Stimulated activated CD4-positive, alpha-beta T cell treated with anti-CD3 and anti-CD28 coated beads, TNF-alpha, amount 100 ng/mL, for 24 hours (primary cell): ENCODE measurements at regions not wholly inside any gene's neighbourhood (a gene's known extent, or its start where the extent isn't known, plus 50 kb on each side); places are given as distances from the start of the nearest gene placed in this dataset.

Experiments used
- DNase-seq, 3 experiments: peaks; one replicate each; pipeline ENCODE4 v3.0.0-alpha.2; 2020; ENCODE audit warnings: low read depth in 3 of 3

GRCh38 chr9:107064378-107064777 lies 201.4 kb downstream of the ZNF462 start:
- DNase-seq: no peak

GRCh38 chr9:107065549-107065948 lies 202.6 kb downstream of the ZNF462 start:
- no peak for DNase-seq

- no peak for DNase-seq
Measured at GRCh38 chr9:107067739-107068416, 204.9 kb downstream of the ZNF462 start.

- no peak for DNase-seq
Measured at GRCh38 chr9:107068581-107068980, 205.6 kb downstream of the ZNF462 start.

GRCh38 chr9:107070586-107070985 lies 207.6 kb downstream of the ZNF462 start:
- no peak for DNase-seq

- no peak for DNase-seq
Measured at GRCh38 chr9:107078061-107078460, 205.0 kb upstream of the RAD23B start.

GRCh38 chr9:107079589-107079988 lies 203.5 kb upstream of the RAD23B start:
- no peak for DNase-seq

- no peak for DNase-seq
Measured at GRCh38 chr9:107080130-107080529, 202.9 kb upstream of the RAD23B start.

GRCh38 chr9:107086460-107086859 lies 196.6 kb upstream of the RAD23B start:
- no peak for DNase-seq

- no peak for DNase-seq
Measured at GRCh38 chr9:107087222-107087621, 195.9 kb upstream of the RAD23B start.

GRCh38 chr9:107090218-107090617 lies 192.9 kb upstream of the RAD23B start:
- no peak for DNase-seq

- DNase-seq: no peak
Measured at GRCh38 chr9:107093365-107094060, 189.6 kb upstream of the RAD23B start.

GRCh38 chr9:107094370-107094769 lies 188.7 kb upstream of the RAD23B start:
- DNase-seq: no peak

- DNase-seq: no peak
Measured at GRCh38 chr9:107100591-107100990, 182.5 kb upstream of the RAD23B start.

GRCh38 chr9:107102011-107102410 lies 181.1 kb upstream of the RAD23B start:
- no peak for DNase-seq

GRCh38 chr9:107103621-107104020 lies 179.5 kb upstream of the RAD23B start:
- no peak for DNase-seq

- DNase-seq: no peak
Measured at GRCh38 chr9:107105784-107106183, 177.3 kb upstream of the RAD23B start.

GRCh38 chr9:107106416-107106815 lies 176.7 kb upstream of the RAD23B start:
- no peak for DNase-seq

GRCh38 chr9:107108342-107109130 lies 174.5 kb upstream of the RAD23B start:
- DNase-seq: no peak

- DNase-seq: no peak
Measured at GRCh38 chr9:107109324-107109723, 173.8 kb upstream of the RAD23B start.

- no peak for DNase-seq
Measured at GRCh38 chr9:107110153-107110552, 172.9 kb upstream of the RAD23B start.

- DNase-seq: no peak
Measured at GRCh38 chr9:107112707-107113243, 170.3 kb upstream of the RAD23B start.
